ENCODE measurements at regions not wholly inside any gene's neighbourhood (a gene's known extent, or its start where the extent isn't known, plus 50 kb on each side); places are given as distances from the start of the nearest gene placed in this dataset.

DNA sequence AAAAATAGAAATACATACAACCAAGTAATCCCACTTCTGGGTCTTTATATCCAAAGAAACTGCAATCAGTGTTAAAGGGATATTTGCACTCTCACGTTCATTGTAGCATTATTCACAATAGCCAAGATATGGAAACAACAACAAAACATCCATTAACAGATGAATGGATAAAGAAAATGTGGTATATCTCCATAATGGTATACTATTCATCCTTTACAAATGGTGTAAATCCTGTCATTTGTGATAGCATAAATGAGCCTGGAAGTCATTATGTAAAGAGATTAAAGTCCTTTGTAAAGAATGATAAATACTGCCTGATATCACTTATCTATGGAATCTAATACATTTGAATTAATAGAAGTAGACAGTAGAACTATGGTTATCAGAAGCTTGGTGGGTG is 327.7 kb downstream of the UTRN start:
- H4K91ac ChIP-seq (replicated peaks; ENCODE audit: insufficient read length, low read length), result no peak overlapping the region
- H2BK120ac ChIP-seq (replicated peaks; ENCODE audit: low read depth, low read length), result no peak overlapping the region
- no peak overlapping the region for H2BK12ac ChIP-seq (ENCODE audit: low read depth, low read length)
- no peak overlapping the region for H2AK5ac ChIP-seq (ENCODE audit: low read depth, low read length)
- no peaks in the 10 kb centered on the region for H4K20me1 ChIP-seq (replicated peaks in 1 of 2; ENCODE audit: control insufficient read depth in 1 of 2, insufficient read depth in 2 of 2, low read length in 2 of 2)
- H3K4me2 ChIP-seq (ENCODE audit: insufficient read depth in 1 of 2, low read depth in 2 of 2, low read length in 2 of 2), result no peak overlapping the region; a peak in 1 of 4 replicates
- H3K23me2 ChIP-seq (ENCODE audit: low read depth, low read length), result no peaks in the 10 kb centered on the region
- TF ChIP-seq RFX5 (IDR thresholded peaks at IDR 0.05; ENCODE audit: borderline replicate concordance, low read depth, low read length) (no peak), TBP (IDR thresholded peaks at IDR 0.05; ENCODE audit: low read depth, low read length) (no peak), JUND (IDR thresholded peaks at IDR 0.05; ENCODE audit: low read length) (no peak), RNF2 (IDR thresholded peaks at IDR 0.05; ENCODE audit: borderline replicate concordance, low read depth, low read length, missing control alignments, poor library complexity, severe bottlenecking) (no peak), KDM5A (IDR thresholded peaks at IDR 0.05; ENCODE audit: low read length) (no peak), SP4 (IDR thresholded peaks at IDR 0.05; ENCODE audit: low read length) (no peak), CTBP2 (IDR thresholded peaks at IDR 0.05; ENCODE audit: borderline replicate concordance, insufficient read depth, insufficient read length, low read length) (no peak)
- H3K36me3 ChIP-seq (ENCODE audit: control insufficient read depth in 2 of 4, insufficient read depth in 4 of 4, low read length in 3 of 4), result peaks cover 0 to 5% (median 2%) of the 10 kb centered on the region in 4 experiments; a peak in 2 of 8 replicates
- peaks cover 3 to 24% (median 10%) of the 10 kb centered on the region in 4 experiments for H3K4me1 ChIP-seq (replicated peaks in 1 of 4; ENCODE audit: control insufficient read depth in 3 of 4, insufficient read depth in 4 of 4, low read length in 3 of 4)
- no peak overlapping the region for H4K8ac ChIP-seq (ENCODE audit: extremely low read depth, insufficient read depth, low read length)
- DNase-seq (ENCODE audit: low read depth in 1 of 2, low spot score in 2 of 2), result no peak
- FAIRE-seq, result no peak
- POLR2A ChIA-PET (ENCODE audit: partially characterized antibody), result no interaction called here
- H2BK20ac ChIP-seq (ENCODE audit: low read length), result no peak overlapping the region
- H3K14ac ChIP-seq (ENCODE audit: insufficient read length), result no peak overlapping the region
- no peak overlapping the region for H3K9ac ChIP-seq (replicated peaks in 1 of 4; ENCODE audit: extremely low read depth in 1 of 4, low read depth in 3 of 4, low read length in 3 of 4)
- no peak overlapping the region for H3K4ac ChIP-seq (replicated peaks; ENCODE audit: insufficient read length, low read depth, low read length)
- H3K27me3 ChIP-seq (replicated peaks in 1 of 4; ENCODE audit: control insufficient read depth in 3 of 4, extremely low read depth in 1 of 4, insufficient read depth in 3 of 4, low read length in 3 of 4), result no peaks in the 10 kb centered on the region
- H3K79me1 ChIP-seq (ENCODE audit: low read depth, low read length), result no peaks in the 10 kb centered on the region; the same call in 1 of the 2 replicates
- no peak overlapping the region for H3K27ac ChIP-seq (ENCODE audit: low read depth, low read length)
- no peak overlapping the region for H2AFZ ChIP-seq (ENCODE audit: low read length)
- no peak overlapping the region for H3K4me3 ChIP-seq (ENCODE audit: extremely low read depth in 1 of 4, insufficient read depth in 2 of 4, low read depth in 3 of 4, low read length in 4 of 4)
- H4K5ac ChIP-seq (ENCODE audit: insufficient read length, low read depth, low read length), result peak overlapping the region; percentile 96
- peaks cover 0 to 20% of the 10 kb centered on the region in 2 experiments; a peak in 3 of 4 replicates for H3K79me2 ChIP-seq (ENCODE audit: control insufficient read depth in 1 of 2, insufficient read depth in 2 of 2, low read length in 2 of 2)
- H3K9me3 ChIP-seq (ENCODE audit: insufficient read depth in 2 of 2, low read depth in 1 of 2, low read length in 1 of 2), result no peaks in the 10 kb centered on the region
- H2BK5ac ChIP-seq (ENCODE audit: low read depth, low read length), result no peak overlapping the region
- WGBS, 2 experiments (ENCODE audit: extremely low coverage in 1 of 2, insufficient coverage in 1 of 2, insufficient read length in 1 of 2, insufficient replicate concordance in 2 of 2, low coverage in 1 of 2, low lambda C conversion rate in 2 of 2, missing lambda C conversion rate in 1 of 2), result 8% methylated on average over 1 of the region's 1 CpG; no CpG with 5 or more reads in 1 of the 2 experiments
- CTCF ChIA-PET (ENCODE audit: partially characterized antibody), result no interaction called here
- peak overlapping the region; percentile 32 for H3K56ac ChIP-seq (replicated peaks; ENCODE audit: insufficient read length, low read depth, low read length)
- no peak overlapping the region for H3K18ac ChIP-seq (ENCODE audit: extremely low read depth, low read length)
- no peak overlapping the region for H2BK15ac ChIP-seq (ENCODE audit: low read length)
- H3K23ac ChIP-seq (ENCODE audit: insufficient read length), result no peak overlapping the region

Measured in H1 (cell line).